Heart left ventricle (tissue), 16 donors: ENCODE measurements at regions not wholly inside any gene's neighbourhood (a gene's known extent, or its start where the extent isn't known, plus 50 kb on each side); places are given as distances from the start of the nearest gene placed in this dataset.

Source experiments
- ATAC-seq, 4 donors: fragments of 200-7000 bp; cut with Tn5 transposase; one replicate each; pipeline ENCODE4 v1.9.1; 2020 to 2022; ENCODE audit warnings: moderate library complexity in 4 of 4, mild to moderate bottlenecking in 3 of 4, moderate number of reproducible peaks in 1 of 4
- DNase-seq, 5 donors: peaks; one replicate each; pipeline ENCODE4 v3.0.0-alpha.2; 2020
- H3K27ac ChIP-seq, 12 donors: fragments of 200-600 bp; sonication (generic) in 4 of 12; one replicate each; pipeline versions ENCODE4 v1.5.0 to v1.8.0; 2016 to 2022; ENCODE audit warnings: mild to moderate bottlenecking in 2 of 12
- H3K27me3 ChIP-seq, 9 donors: fragments of 200-600 bp; sonication (generic) in 2 of 9; one replicate each; pipeline versions ENCODE4 v1.5.1 to v1.8.0; 2016 to 2022; ENCODE audit warnings: mild to moderate bottlenecking in 3 of 9
- H3K36me3 ChIP-seq, 9 donors: fragments of 200-600 bp; sonication (generic) in 2 of 9; one replicate each; pipeline versions ENCODE4 v1.5.0 to v1.8.0; 2018 to 2022; ENCODE audit warnings: mild to moderate bottlenecking in 2 of 9
- H3K4me1 ChIP-seq, 12 donors: fragments of 200-600 bp; sonication (generic) in 4 of 12; one replicate each; pipeline versions ENCODE4 v1.5.0 to v1.8.0; 2016 to 2022; ENCODE audit warnings: mild to moderate bottlenecking in 3 of 12
- H3K4me3 ChIP-seq, 12 donors: fragments of 200-600 bp; sonication (generic) in 4 of 12; one replicate each; pipeline versions ENCODE4 v1.5.0 to v1.8.0; 2017 to 2022; ENCODE audit warnings: mild to moderate bottlenecking in 9 of 12, moderate library complexity in 4 of 12
- H3K9me3 ChIP-seq, 12 donors: fragments of 200-600 bp; sonication (generic) in 4 of 12; one replicate each; pipeline versions ENCODE4 v1.5.0 to v1.8.0; 2016 to 2022; ENCODE audit warnings: mild to moderate bottlenecking in 1 of 12
- CTCF ChIP-seq, 12 donors: fragments of 200-600 bp; sonication (generic) in 4 of 12; IDR thresholded peaks; one replicate each; pipeline versions ENCODE4 v1.5.0 to v1.8.0; 2018 to 2022; ENCODE audit warnings: antibody characterized with exemption in 12 of 12, mild to moderate bottlenecking in 5 of 12
- POLR2A ChIP-seq, 2 donors: fragments of 450-650 bp; IDR thresholded peaks; one replicate each; pipeline ENCODE4 v1.6.1; 2017; ENCODE audit warnings: antibody characterized with exemption in 2 of 2, mild to moderate bottlenecking in 2 of 2, moderate library complexity in 2 of 2
- WGBS, 4 donors: extraction: QIAGEN DNeasy Blood & Tissue Kit in 2 of 4; methylation state at CpG; one replicate each; pipeline versions ENCODE4 v1.1.5 to v1.1.7; 2013 to 2018; 5-methylcytosine and 5-hydroxymethylcytosine counted together
- intact Hi-C, 10 donors: fragments of 100-400 bp; cut with DNase I; formaldehyde crosslinking; loops; one replicate each; pipeline versions ENCODE4 v1.11.1 to v1.14.2; 2022
- donor health status: ischemic (EF 13 %, LVEDD 7.1; RV severe dilation, severe dysfunction).
- donor health status: healthy with polysubstance abuse.
- donor health status: DM: no; HTN: yes; CAD: no.
- donor health status: DM: no; HTN: no; CAD: no.
- donor health status: ischemic (EF 25% LVEDD 6.9; RV normal size, moderate dysfunction).
- donor health status: ischemic (EF 25% LVEDD 5.7; RV mildly dilated, moderate dysfunction).
- donor health status: healthy.
- donor health status: DM: yes; HTN: yes; CAD: no.
- donor health status: ischemic (EF 35%, LVEDD 5.7; RV mildly dilated, moderate dysfunction).
- donor health status: nonischemic (EF 11% LVEDD 7.7; RV severe dilation, severe dysfunction).
- donor health status: DM: yes; HTN: yes; CAD: no.
- donor health status: PGD.
- donor health status: ischemic (EF 29% LVEDD 5.4; RV normal size, mild dysfunction).
- donor health status: nonischemic (EF 23%, LVEDD 6.1; RV moderate dilation, normal function).

- WGBS, 4 donors, result 16 to 22% (median 20%) methylated on average over 6 of the region's 6 CpGs
- no peaks in the 10 kb centered on the region for H3K9me3 ChIP-seq
- H3K27ac ChIP-seq, result no peak overlapping the region
- TF ChIP-seq CTCF (IDR thresholded peaks at IDR 0.05), result no peak
- intact Hi-C loops, result no loop called here
- ATAC-seq, result no peak
- H3K27me3 ChIP-seq, result no peaks in the 10 kb centered on the region
- no peak overlapping the region for H3K4me3 ChIP-seq
- DNase-seq, result no peak
- no peaks in the 10 kb centered on the region for H3K36me3 ChIP-seq
- H3K4me1 ChIP-seq, result no peaks in the 10 kb centered on the region
Observed at GRCh38 chr12:87687362-87687761, 341.8 kb downstream of the C12orf50 start.

GRCh38 chr12:87685696-87686095 lies 343.5 kb downstream of the C12orf50 start:
- H3K9me3 ChIP-seq, result no peaks in the 10 kb centered on the region
- TF ChIP-seq POLR2A (IDR thresholded peaks at IDR 0.05) (no peak), CTCF (IDR thresholded peaks at IDR 0.05) (no peak)
- intact Hi-C loops, result no loop called here
- H3K27ac ChIP-seq, result no peak overlapping the region
- no peaks in the 10 kb centered on the region for H3K36me3 ChIP-seq
- no peaks in the 10 kb centered on the region for H3K4me1 ChIP-seq
- H3K4me3 ChIP-seq, result no peak overlapping the region
- DNase-seq (no peak), ATAC-seq (no peak)
- no peaks in the 10 kb centered on the region for H3K27me3 ChIP-seq

DNA sequence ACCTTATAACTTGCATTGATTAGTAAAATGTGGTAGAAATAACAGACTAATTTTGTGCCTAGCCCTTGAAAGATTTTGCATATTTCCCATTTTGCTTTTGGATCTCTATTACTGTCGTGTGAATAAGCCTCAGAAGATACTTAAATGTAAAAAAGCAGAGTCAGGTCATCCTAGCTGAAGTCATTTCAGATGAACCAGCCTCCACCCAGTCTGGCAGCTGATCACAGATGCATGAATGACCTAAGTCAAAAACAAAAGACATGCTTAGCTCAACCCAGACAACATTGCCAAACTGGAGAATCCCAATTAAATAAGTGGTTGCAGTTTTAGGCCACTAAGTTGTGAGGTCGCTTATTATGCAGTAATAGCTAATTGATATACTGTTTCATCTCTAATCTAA lies 349.9 kb downstream of the C12orf50 start:
- ATAC-seq (no peak), DNase-seq (no peak)
- intact Hi-C loops, result loop anchor here in 1 of 10 donors (10.0 kb wide), 1 partner anchor 994 kb away; no protein-coding TSS in a partner anchor
- H3K36me3 ChIP-seq, result no peaks in the 10 kb centered on the region
- H3K27ac ChIP-seq, result no peak overlapping the region
- H3K9me3 ChIP-seq, result no peaks in the 10 kb centered on the region
- H3K4me1 ChIP-seq, result no peaks in the 10 kb centered on the region
- H3K27me3 ChIP-seq, result no peaks in the 10 kb centered on the region
- TF ChIP-seq POLR2A (IDR thresholded peaks at IDR 0.05) (no peak), CTCF (IDR thresholded peaks at IDR 0.05) (no peak)
- WGBS, 4 donors, result 70 to 79% (median 74%) methylated on average over 2 of the region's 2 CpGs
- no peak overlapping the region for H3K4me3 ChIP-seq

- intact Hi-C loops, result loop anchor here in 1 of 10 donors (10.0 kb wide), 1 partner anchor 994 kb away; no protein-coding TSS in a partner anchor
- DNase-seq (no peak), ATAC-seq (no peak)
- Histone ChIP-seq H3K27ac (no peak overlapping the region), H3K9me3 (no peaks in the 10 kb centered on the region), H3K4me3 (no peak overlapping the region), H3K4me1 (no peaks in the 10 kb centered on the region), H3K27me3 (no peaks in the 10 kb centered on the region), H3K36me3 (no peaks in the 10 kb centered on the region)
- TF ChIP-seq CTCF (IDR thresholded peaks at IDR 0.05) (no peak), POLR2A (IDR thresholded peaks at IDR 0.05) (no peak)
Observed at GRCh38 chr12:87678453-87678852, 350.7 kb downstream of the C12orf50 start.
